ENCODE measurements at regions not wholly inside any gene's neighbourhood (a gene's known extent, or its start where the extent isn't known, plus 50 kb on each side); places are given as distances from the start of the nearest gene placed in this dataset.

DNA sequence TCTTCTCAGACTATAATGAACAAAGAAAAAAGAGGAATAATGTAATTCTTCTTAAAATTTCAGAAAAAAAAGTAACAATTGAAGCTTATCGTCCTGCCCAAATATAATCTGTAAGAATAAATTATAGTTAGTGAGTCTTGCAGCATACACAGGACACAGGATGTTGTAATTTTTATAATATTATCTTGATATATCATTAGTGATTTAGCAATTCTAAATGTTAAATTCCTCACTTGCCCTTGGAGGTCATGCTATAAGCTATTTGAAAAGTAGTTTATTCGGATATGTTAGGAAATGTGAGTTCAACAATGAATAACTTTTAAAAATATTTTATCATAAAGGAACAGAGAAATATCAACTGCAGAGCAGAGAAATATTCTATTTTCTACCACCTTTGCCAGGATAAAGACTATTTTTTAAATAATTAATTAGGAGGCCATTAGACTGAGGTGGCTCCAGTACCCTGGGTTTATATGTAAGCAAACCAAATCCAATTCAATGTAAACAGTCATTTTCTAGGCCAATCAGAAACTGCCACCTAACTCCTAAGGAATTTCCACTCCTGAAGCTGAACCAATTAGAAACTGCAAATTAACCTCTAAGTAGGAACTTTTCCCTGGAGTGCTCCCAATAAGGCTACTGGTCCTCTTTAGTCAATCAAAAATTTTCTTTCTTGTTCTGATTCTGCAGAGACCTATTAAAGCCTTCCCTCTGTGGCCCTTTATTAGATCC is 1109.3 kb downstream of the ROBO2 start:
- H3K4me1 ChIP-seq (ENCODE audit: control insufficient read depth, extremely low read depth, insufficient read depth, low read length), result no peaks in the 10 kb centered on the region
- no peak for TF ChIP-seq EZH2 (IDR thresholded peaks at IDR 0.05; ENCODE audit: low read length, missing control alignments)
- TF ChIP-seq, protein P1, sequence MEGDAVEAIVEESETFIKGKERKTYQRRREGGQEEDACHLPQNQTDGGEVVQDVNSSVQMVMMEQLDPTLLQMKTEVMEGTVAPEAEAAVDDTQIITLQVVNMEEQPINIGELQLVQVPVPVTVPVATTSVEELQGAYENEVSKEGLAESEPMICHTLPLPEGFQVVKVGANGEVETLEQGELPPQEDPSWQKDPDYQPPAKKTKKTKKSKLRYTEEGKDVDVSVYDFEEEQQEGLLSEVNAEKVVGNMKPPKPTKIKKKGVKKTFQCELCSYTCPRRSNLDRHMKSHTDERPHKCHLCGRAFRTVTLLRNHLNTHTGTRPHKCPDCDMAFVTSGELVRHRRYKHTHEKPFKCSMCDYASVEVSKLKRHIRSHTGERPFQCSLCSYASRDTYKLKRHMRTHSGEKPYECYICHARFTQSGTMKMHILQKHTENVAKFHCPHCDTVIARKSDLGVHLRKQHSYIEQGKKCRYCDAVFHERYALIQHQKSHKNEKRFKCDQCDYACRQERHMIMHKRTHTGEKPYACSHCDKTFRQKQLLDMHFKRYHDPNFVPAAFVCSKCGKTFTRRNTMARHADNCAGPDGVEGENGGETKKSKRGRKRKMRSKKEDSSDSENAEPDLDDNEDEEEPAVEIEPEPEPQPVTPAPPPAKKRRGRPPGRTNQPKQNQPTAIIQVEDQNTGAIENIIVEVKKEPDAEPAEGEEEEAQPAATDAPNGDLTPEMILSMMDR (conservative IDR thresholded peaks at IDR 0.05 in 1 of 2, IDR thresholded peaks at IDR 0.05 in 1 of 2; ENCODE audit: low read depth in 1 of 2, low read length in 2 of 2), result no peak
- H3K9me3 ChIP-seq (ENCODE audit: control insufficient read depth, insufficient read depth, low read depth, low read length), result no peaks in the 10 kb centered on the region
- DNase-seq (ENCODE audit: low read depth in 2 of 2), result peak; percentile 16 to 63
- no peak overlapping the region for H2AFZ ChIP-seq (ENCODE audit: low read length)
- H3K9ac ChIP-seq (ENCODE audit: insufficient read depth, low read length), result no peak overlapping the region
- H4K20me1 ChIP-seq (ENCODE audit: control insufficient read depth, extremely low read depth, insufficient read depth, low read length), result no peaks in the 10 kb centered on the region
- no peak overlapping the region for H3K4me3 ChIP-seq (replicated peaks in 1 of 4; ENCODE audit: control extremely low read depth in 1 of 4, insufficient read depth in 1 of 4, low read depth in 3 of 4, low read length in 4 of 4)
- H3K4me2 ChIP-seq (ENCODE audit: extremely low read depth, insufficient read depth, low read length), result no peak overlapping the region
- no peak overlapping the region for H3K27ac ChIP-seq (ENCODE audit: insufficient read depth, low read length)
- no peaks in the 10 kb centered on the region for H3K79me2 ChIP-seq (ENCODE audit: control insufficient read depth, insufficient read depth, low read length)
- no peaks in the 10 kb centered on the region for H3K36me3 ChIP-seq (ENCODE audit: control insufficient read depth, insufficient read depth, low read length)
- H3K27me3 ChIP-seq (ENCODE audit: control insufficient read depth, insufficient read depth, low read length), result no peaks in the 10 kb centered on the region

DNA sequence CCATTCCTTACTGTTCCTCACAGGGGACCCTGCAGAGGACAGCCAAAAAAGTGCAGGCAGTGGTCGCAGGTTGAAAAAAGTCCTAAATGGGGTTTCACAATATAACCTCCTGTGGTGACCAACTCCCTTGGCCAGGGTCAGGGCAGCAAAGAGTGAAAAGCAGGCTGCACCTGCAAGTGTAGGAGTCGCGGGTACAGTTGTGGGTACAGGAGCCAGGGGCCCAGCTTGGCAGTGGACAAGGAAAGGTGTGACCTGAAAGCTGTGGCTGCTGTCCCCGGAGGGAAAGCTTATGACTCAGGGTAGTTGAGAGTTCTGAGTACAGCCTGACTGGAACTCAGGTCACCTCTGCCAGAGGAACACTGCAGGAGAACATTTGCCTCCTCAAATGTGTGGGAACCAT is 1114.1 kb downstream of the ROBO2 start:
- no peaks in the 10 kb centered on the region for H3K36me3 ChIP-seq (ENCODE audit: control insufficient read depth, insufficient read depth, low read length)
- H3K27ac ChIP-seq (ENCODE audit: insufficient read depth, low read length), result no peak overlapping the region
- H3K4me2 ChIP-seq (ENCODE audit: extremely low read depth, insufficient read depth, low read length), result no peak overlapping the region
- no peaks in the 10 kb centered on the region for H3K9me3 ChIP-seq (ENCODE audit: control insufficient read depth, insufficient read depth, low read depth, low read length)
- no peak overlapping the region for H3K4me3 ChIP-seq (replicated peaks in 1 of 4; ENCODE audit: control extremely low read depth in 1 of 4, insufficient read depth in 1 of 4, low read depth in 3 of 4, low read length in 4 of 4)
- no peaks in the 10 kb centered on the region for H3K4me1 ChIP-seq (ENCODE audit: control insufficient read depth, extremely low read depth, insufficient read depth, low read length)
- DNase-seq (ENCODE audit: low read depth in 2 of 2), result no peak
- H3K27me3 ChIP-seq (ENCODE audit: control insufficient read depth, insufficient read depth, low read length), result no peaks in the 10 kb centered on the region
- TF ChIP-seq, protein P1 (conservative IDR thresholded peaks at IDR 0.05 in 1 of 2, IDR thresholded peaks at IDR 0.05 in 1 of 2; ENCODE audit: low read depth in 1 of 2, low read length in 2 of 2), result no peak
- TF ChIP-seq EZH2 (IDR thresholded peaks at IDR 0.05; ENCODE audit: low read length, missing control alignments), result no peak
- H4K20me1 ChIP-seq (ENCODE audit: control insufficient read depth, extremely low read depth, insufficient read depth, low read length), result no peaks in the 10 kb centered on the region
- no peak overlapping the region for H3K9ac ChIP-seq (ENCODE audit: insufficient read depth, low read length)
- H2AFZ ChIP-seq (ENCODE audit: low read length), result no peak overlapping the region
- no peaks in the 10 kb centered on the region for H3K79me2 ChIP-seq (ENCODE audit: control insufficient read depth, insufficient read depth, low read length)

DNA sequence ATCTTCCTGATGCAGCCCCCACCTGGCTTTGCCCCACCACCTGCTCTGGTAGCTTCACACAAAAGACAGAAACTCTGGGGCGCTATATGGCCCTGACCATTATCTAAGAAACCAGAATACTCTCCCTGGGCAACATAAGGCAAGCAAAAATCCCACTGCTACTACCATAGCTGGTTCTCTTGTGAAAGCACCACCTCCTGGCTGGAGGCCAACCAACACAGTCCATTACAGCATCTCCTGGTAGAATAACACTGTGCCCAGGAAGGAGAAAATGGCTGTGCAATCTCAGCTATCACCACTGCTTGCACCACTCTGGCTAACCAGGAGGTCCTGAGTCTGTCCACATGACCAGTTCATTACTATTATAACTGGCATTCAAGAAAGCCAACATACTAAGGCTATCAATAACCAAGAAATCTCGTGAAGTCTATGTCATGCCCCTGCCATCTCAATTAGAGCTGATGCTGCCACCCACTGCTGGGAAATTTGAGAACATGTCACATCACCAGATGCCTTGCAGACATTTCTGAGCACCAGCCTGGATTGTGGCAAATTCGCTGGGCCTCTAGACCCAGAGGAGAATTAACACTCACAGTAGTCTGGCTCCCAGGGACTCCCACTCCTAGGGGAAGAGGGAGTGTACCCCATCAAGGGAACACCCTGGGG is 1114.8 kb downstream of the ROBO2 start:
- no peaks in the 10 kb centered on the region for H3K4me1 ChIP-seq (ENCODE audit: control insufficient read depth, extremely low read depth, insufficient read depth, low read length)
- H3K27ac ChIP-seq (ENCODE audit: insufficient read depth, low read length), result no peak overlapping the region
- H4K20me1 ChIP-seq (ENCODE audit: control insufficient read depth, extremely low read depth, insufficient read depth, low read length), result no peaks in the 10 kb centered on the region
- H3K9ac ChIP-seq (ENCODE audit: insufficient read depth, low read length), result no peak overlapping the region
- no peak for DNase-seq (ENCODE audit: low read depth in 2 of 2)
- no peak overlapping the region for H3K4me2 ChIP-seq (ENCODE audit: extremely low read depth, insufficient read depth, low read length)
- no peaks in the 10 kb centered on the region for H3K36me3 ChIP-seq (ENCODE audit: control insufficient read depth, insufficient read depth, low read length)
- H3K79me2 ChIP-seq (ENCODE audit: control insufficient read depth, insufficient read depth, low read length), result no peaks in the 10 kb centered on the region
- TF ChIP-seq, protein P1 (conservative IDR thresholded peaks at IDR 0.05 in 1 of 2, IDR thresholded peaks at IDR 0.05 in 1 of 2; ENCODE audit: low read depth in 1 of 2, low read length in 2 of 2), result no peak
- no peak for TF ChIP-seq EZH2 (IDR thresholded peaks at IDR 0.05; ENCODE audit: low read length, missing control alignments)
- H3K27me3 ChIP-seq (ENCODE audit: control insufficient read depth, insufficient read depth, low read length), result no peaks in the 10 kb centered on the region
- H2AFZ ChIP-seq (ENCODE audit: low read length), result no peak overlapping the region
- H3K4me3 ChIP-seq (replicated peaks in 1 of 4; ENCODE audit: control extremely low read depth in 1 of 4, insufficient read depth in 1 of 4, low read depth in 3 of 4, low read length in 4 of 4), result no peak overlapping the region
- no peaks in the 10 kb centered on the region for H3K9me3 ChIP-seq (ENCODE audit: control insufficient read depth, insufficient read depth, low read depth, low read length)

Data from fibroblast of lung (primary cell).